Activated CD4-positive, alpha-beta T cell treated with anti-CD3 and anti-CD28 coated beads, Interleukin-2, Interleukin-4, amounts not matched to agents 100 ng/mL and 50 ng/mL, durations not matched to agents 16 hours and 8 hours (primary cell): ENCODE measurements at regions not wholly inside any gene's neighbourhood (a gene's known extent, or its start where the extent isn't known, plus 50 kb on each side); places are given as distances from the start of the nearest gene placed in this dataset.

Experiments used
- DNase-seq: peaks from one replicate; pipeline ENCODE4 v3.0.0-alpha.2; 2020; ENCODE audit warnings: low spot score

GRCh38 chr9:23441275-23441674, 384.8 kb downstream of the ELAVL2 start:
- DNase-seq = no peak

- DNase-seq = no peak
Observed at GRCh38 chr9:23444658-23445057, 381.4 kb downstream of the ELAVL2 start.

GRCh38 chr9:23447166-23447565, 378.9 kb downstream of the ELAVL2 start:
- DNase-seq = no peak

GRCh38 chr9:23447944-23448343, 378.1 kb downstream of the ELAVL2 start:
- DNase-seq = no peak

- no peak for DNase-seq
Observed at GRCh38 chr9:23451802-23452418, 374.1 kb downstream of the ELAVL2 start.

GRCh38 chr9:23464275-23464674, 361.8 kb downstream of the ELAVL2 start:
- DNase-seq = no peak

- no peak for DNase-seq
Observed at GRCh38 chr9:23467276-23467675, 358.8 kb downstream of the ELAVL2 start.

- DNase-seq = no peak
Observed at GRCh38 chr9:23477908-23478307, 348.1 kb downstream of the ELAVL2 start.

GRCh38 chr9:23483566-23483965, 342.5 kb downstream of the ELAVL2 start:
- no peak for DNase-seq

GRCh38 chr9:23492126-23493002, 333.7 kb downstream of the ELAVL2 start:
- peak; percentile 4 for DNase-seq

- DNase-seq = no peak
Observed at GRCh38 chr9:23493219-23493618, 332.8 kb downstream of the ELAVL2 start.

GRCh38 chr9:23496489-23497136, 329.4 kb downstream of the ELAVL2 start:
- no peak for DNase-seq

GRCh38 chr9:23497137-23497504, 328.9 kb downstream of the ELAVL2 start:
- DNase-seq = no peak

GRCh38 chr9:23502004-23502403, 324.0 kb downstream of the ELAVL2 start:
- no peak for DNase-seq

- no peak for DNase-seq
Observed at GRCh38 chr9:23522952-23523351, 303.1 kb downstream of the ELAVL2 start.

GRCh38 chr9:23524607-23525155, 301.4 kb downstream of the ELAVL2 start:
- no peak for DNase-seq

- no peak for DNase-seq
Observed at GRCh38 chr9:23526806-23527205, 299.2 kb downstream of the ELAVL2 start.

GRCh38 chr9:23532282-23532681, 293.8 kb downstream of the ELAVL2 start:
- DNase-seq = no peak

GRCh38 chr9:23537192-23538066, 288.6 kb downstream of the ELAVL2 start:
- no peak for DNase-seq

- DNase-seq = no peak
Observed at GRCh38 chr9:23538067-23538402, 288.0 kb downstream of the ELAVL2 start.

GRCh38 chr9:23538461-23539003, 287.5 kb downstream of the ELAVL2 start:
- DNase-seq = no peak

GRCh38 chr9:23539311-23539710, 286.7 kb downstream of the ELAVL2 start:
- no peak for DNase-seq
